ENCODE measurements at regions not wholly inside any gene's neighbourhood (a gene's known extent, or its start where the extent isn't known, plus 50 kb on each side); places are given as distances from the start of the nearest gene placed in this dataset.

DNA sequence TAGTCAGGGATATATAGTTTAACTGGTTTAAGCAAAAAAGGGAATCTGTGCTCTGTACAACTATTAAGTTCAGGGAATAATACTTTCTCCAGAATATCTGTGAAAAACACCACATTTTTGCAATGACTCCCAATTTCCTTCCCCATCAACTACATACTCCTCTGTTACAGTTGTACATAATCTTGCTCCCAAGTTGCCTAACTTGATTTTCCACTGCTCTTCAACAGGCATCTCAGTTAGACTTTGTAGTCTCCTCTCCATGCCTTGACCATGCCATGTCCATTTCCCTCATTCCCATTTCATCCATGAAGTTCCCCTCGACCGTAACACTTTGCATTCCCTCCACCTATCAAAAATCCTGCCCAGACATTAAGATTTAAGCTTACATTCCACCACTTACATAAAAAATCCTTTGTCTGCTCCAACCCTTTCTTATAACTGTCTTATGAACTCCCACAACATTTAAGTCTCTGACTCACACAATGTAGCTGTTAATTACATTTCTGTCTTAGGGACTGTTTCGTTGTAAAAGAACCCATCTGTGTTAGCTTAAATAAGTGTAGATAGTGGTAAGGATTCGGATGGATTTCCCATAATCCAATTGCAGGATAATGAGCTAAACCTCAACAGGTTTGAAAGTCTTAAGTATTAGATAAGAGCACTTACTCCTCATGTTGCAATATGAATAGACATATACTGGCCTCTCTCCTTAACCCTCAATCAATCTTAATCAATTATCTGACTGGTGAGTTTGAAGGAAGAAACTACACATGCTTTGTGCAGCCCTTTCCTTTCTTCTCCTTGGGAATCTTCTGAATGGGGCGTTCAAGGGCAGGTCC lies 156.5 kb downstream of the PAWR start:
- TF ChIP-seq, protein P1, sequence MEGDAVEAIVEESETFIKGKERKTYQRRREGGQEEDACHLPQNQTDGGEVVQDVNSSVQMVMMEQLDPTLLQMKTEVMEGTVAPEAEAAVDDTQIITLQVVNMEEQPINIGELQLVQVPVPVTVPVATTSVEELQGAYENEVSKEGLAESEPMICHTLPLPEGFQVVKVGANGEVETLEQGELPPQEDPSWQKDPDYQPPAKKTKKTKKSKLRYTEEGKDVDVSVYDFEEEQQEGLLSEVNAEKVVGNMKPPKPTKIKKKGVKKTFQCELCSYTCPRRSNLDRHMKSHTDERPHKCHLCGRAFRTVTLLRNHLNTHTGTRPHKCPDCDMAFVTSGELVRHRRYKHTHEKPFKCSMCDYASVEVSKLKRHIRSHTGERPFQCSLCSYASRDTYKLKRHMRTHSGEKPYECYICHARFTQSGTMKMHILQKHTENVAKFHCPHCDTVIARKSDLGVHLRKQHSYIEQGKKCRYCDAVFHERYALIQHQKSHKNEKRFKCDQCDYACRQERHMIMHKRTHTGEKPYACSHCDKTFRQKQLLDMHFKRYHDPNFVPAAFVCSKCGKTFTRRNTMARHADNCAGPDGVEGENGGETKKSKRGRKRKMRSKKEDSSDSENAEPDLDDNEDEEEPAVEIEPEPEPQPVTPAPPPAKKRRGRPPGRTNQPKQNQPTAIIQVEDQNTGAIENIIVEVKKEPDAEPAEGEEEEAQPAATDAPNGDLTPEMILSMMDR (IDR thresholded peaks at IDR 0.05; ENCODE audit: control extremely low read depth, extremely low read depth, low read depth, missing control alignments): no peak

DNA sequence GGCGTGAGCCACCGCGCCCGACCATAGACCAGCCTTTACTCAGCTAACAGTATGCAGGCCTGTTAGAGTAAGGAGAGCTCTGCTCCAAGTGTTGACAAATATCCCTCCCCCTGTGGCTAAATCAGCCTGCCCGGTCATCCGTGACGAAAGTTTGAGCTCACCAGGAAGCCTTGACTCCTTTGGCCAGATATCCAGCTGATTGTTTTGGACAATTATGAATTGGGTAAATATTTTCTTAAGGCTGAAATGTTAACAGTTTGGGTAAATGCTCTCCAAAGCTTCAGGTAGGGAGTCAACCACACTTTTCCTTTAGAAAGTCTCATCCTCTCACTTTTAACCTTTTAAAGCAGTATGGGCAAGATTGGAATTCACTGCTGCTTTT lies 157.9 kb downstream of the PAWR start:
- DNase-seq (ENCODE audit: extremely low spot score): no peak
- POLR2A ChIA-PET: no interaction called here
- TF ChIP-seq, protein P1 (IDR thresholded peaks at IDR 0.05; ENCODE audit: control extremely low read depth, extremely low read depth, low read depth, missing control alignments): no peak
- CTCF ChIA-PET: interaction anchor here (1.0 to 2.1 kb wide), 2 partner anchors 14 to 16 kb away, joined by 4 to 12 read pairs; no protein-coding TSS in a partner anchor

More for the DNA sequence above, 156.5 kb downstream of the PAWR start:
- POLR2A ChIA-PET: no interaction called here
- DNase-seq (ENCODE audit: extremely low spot score): no peak
- CTCF ChIA-PET: no interaction called here

DNA sequence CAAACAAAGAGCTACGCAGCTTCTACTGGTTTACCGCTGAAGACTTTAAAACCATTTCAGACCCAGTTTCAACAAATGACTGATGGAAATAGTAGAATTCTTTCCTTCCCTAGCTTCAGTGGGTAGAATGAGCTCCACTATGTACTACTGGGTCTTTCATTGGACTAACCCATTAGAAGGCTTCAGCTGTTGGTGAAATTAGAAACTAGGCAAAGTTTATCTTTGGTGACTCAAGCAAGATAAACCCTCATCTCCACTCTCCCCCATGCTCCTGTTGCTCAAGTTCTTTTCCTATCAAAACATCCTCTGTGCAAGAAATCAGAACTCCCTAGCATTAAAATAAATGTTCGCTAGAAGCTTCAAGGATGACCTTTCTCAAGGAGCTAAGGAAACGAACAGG lies 159.2 kb downstream of the PAWR start:
- POLR2A ChIA-PET: no interaction called here
- DNase-seq (ENCODE audit: extremely low spot score): no peak
- CTCF ChIA-PET: interaction anchor here (2.1 to 2.4 kb wide), 2 partner anchors 13 to 16 kb away, joined by 7 to 12 read pairs; no protein-coding TSS in a partner anchor
- TF ChIP-seq, protein P1 (IDR thresholded peaks at IDR 0.05; ENCODE audit: control extremely low read depth, extremely low read depth, low read depth, missing control alignments): no peak

DNA sequence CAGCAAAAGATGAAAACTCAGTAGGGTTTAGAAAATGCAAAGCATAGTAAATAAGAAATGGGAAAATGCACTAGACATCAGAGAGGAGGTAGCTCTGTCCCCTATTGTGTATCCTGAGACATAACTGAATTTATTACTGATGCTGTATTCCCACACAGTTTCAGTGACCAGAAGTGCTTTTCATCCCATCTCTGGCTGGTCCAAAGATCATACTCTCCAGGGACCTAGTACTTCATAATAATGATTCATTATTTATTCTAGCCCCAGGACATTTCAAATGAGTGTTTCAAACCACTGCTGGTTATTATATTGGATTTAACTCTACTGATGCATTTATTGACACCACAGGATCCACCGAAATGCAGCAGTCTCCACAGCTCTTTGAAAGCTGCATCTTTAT lies 163.3 kb downstream of the PAWR start:
- POLR2A ChIA-PET: no interaction called here
- DNase-seq (ENCODE audit: extremely low spot score): no peak
- CTCF ChIA-PET: interaction anchor here (1.2 to 1.6 kb wide), 2 partner anchors 9 to 22 kb away, joined by 3 read pairs; no protein-coding TSS in a partner anchor
- TF ChIP-seq, protein P1 (IDR thresholded peaks at IDR 0.05; ENCODE audit: control extremely low read depth, extremely low read depth, low read depth, missing control alignments): no peak

DNA sequence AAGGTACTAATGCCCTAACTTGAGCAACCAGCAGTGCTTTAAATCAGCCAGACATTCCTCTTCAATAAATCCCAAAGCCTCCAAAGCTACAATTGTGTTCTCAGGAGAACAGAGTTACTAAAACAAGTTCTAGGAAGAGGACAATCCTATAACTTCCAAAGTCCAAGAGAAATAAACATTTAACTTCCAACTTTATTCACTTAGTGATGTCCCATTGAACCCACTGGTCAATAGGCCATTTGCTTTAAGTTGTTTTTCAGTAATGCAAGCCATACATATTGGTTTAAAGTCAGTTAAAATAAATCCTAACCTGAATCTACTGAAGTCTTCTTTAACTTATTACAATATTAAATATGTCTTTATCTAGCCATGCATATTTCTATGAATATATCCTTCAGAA lies 165.4 kb downstream of the PAWR start:
- POLR2A ChIA-PET: no interaction called here
- TF ChIP-seq, protein P1 (IDR thresholded peaks at IDR 0.05; ENCODE audit: control extremely low read depth, extremely low read depth, low read depth, missing control alignments): no peak
- CTCF ChIA-PET: no interaction called here
- no peak for DNase-seq (ENCODE audit: extremely low spot score)

DNA sequence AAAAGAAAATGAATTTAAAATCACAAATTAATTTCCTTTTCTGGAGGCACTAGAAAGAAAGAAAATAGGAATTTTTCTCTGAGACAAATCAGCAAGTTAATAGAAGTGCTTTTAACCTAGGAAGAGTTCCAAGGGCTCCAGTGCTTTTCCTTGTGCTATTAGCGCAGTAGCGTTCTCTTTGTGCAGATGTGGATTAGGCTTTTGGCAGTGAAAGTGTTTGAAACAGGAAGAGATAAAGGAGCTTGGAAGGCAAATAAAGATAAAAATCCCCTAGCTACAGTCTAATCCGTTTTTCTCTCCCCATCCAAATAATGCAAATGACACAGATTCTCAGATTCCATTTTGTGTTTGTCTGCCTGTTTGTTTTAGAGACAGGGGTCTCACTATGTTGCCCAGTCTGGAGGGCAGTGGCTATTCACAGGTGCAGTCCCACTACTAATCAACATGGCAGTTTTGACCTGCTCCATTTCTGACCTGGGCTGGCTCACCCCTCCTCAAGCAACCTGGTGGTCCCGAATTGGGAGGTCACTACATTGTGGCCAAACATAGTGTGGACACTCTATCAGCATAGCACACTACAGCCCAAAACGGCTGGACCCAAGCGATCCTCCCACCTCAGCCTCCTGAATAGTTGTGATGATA lies 166.1 kb downstream of the PAWR start:
- DNase-seq (ENCODE audit: extremely low spot score): no peak
- ChIA-PET POLR2A (no interaction called here), CTCF (no interaction called here)
- TF ChIP-seq, protein P1 (IDR thresholded peaks at IDR 0.05; ENCODE audit: control extremely low read depth, extremely low read depth, low read depth, missing control alignments): no peak
